ENCODE measurements at regions not wholly inside any gene's neighbourhood (a gene's known extent, or its start where the extent isn't known, plus 50 kb on each side); places are given as distances from the start of the nearest gene placed in this dataset.

DNA sequence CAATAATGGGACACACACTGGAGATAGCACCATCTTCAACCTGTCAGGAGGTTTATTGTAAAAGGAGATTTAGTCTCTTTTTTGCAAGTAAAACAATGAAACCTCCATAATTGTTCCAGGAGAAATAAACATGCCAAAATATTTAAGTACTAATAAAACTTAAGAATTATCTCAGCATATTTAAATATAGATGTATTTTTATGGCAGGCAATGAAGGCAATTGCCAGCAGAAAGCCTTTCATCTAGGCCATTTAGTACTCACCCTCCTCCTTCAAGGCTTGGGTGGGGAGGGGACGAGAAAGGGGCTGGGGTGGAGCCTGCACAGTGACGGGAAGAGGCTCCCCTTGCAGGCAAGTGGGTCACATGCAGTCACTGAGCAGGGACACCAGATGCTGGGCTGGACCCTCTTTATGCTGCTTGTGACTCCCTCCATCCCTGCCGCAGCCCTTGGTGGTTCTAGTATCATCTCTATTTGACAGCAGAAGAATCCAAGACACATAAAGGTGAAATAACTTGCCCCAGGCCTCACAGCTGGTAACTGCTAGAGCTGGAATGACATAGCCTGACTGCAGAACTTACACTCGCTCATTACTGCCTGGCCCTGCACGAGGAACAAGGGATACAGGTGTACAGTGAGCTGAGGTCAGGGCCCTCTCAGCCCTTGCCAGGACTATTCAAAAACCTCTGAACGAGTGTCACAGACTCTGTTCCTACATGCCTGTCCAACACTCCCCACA, 449.5 kb upstream of the ZMIZ1 start:
- H3K27ac Mint-ChIP-seq (ENCODE audit: unreplicated experiment) = no peak overlapping the region
- CTCF ChIA-PET = no interaction called here

DNA sequence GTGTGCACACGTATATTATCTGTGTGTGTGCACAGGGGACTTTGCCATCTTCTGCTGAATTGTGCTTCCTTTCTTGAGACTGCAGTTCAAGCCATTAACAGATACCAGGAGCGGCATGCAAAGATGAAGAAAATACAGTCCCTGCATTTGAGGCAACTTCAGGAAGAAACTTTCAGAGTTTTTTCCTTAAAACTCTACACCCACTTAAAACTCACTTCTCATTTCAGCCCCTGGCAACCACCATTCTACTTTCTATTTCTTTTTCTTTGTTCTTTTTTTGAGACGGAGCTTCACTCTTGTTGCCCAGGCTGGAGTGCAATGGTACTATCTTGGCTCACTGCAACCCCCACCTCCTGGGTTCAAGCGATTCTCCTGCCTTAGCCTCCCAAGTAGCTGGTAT, 448.9 kb upstream of the ZMIZ1 start:
- no peak overlapping the region for H3K4me3 Mint-ChIP-seq (ENCODE audit: low read depth, unreplicated experiment)
- no TSS peak for BruUV-seq (replicated peaks)
- no peak overlapping the region for H3K27ac Mint-ChIP-seq (ENCODE audit: unreplicated experiment)
- H3K4me1 Mint-ChIP-seq (ENCODE audit: low read depth, unreplicated experiment) = peaks cover 41% of the 10 kb centered on the region
- CTCF ChIA-PET = no interaction called here
- peaks cover 21% of the 10 kb centered on the region for H3K27me3 Mint-ChIP-seq (ENCODE audit: unreplicated experiment)
- TF ChIP-seq, protein P1, sequence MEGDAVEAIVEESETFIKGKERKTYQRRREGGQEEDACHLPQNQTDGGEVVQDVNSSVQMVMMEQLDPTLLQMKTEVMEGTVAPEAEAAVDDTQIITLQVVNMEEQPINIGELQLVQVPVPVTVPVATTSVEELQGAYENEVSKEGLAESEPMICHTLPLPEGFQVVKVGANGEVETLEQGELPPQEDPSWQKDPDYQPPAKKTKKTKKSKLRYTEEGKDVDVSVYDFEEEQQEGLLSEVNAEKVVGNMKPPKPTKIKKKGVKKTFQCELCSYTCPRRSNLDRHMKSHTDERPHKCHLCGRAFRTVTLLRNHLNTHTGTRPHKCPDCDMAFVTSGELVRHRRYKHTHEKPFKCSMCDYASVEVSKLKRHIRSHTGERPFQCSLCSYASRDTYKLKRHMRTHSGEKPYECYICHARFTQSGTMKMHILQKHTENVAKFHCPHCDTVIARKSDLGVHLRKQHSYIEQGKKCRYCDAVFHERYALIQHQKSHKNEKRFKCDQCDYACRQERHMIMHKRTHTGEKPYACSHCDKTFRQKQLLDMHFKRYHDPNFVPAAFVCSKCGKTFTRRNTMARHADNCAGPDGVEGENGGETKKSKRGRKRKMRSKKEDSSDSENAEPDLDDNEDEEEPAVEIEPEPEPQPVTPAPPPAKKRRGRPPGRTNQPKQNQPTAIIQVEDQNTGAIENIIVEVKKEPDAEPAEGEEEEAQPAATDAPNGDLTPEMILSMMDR (IDR thresholded peaks at IDR 0.05; ENCODE audit: unreplicated experiment) = no peak
- DNase-seq = no peak
- no peaks in the 10 kb centered on the region for H3K36me3 Mint-ChIP-seq (ENCODE audit: insufficient read depth, unreplicated experiment)
- H3K9me3 Mint-ChIP-seq (ENCODE audit: low read depth, unreplicated experiment) = no peaks in the 10 kb centered on the region
- intact Hi-C loops (cut with micrococcal nuclease; ENCODE audit: unreplicated experiment) = no loop called here

More for the DNA sequence above, 449.5 kb upstream of the ZMIZ1 start:
- BruUV-seq (replicated peaks) = no TSS peak
- no peaks in the 10 kb centered on the region for H3K9me3 Mint-ChIP-seq (ENCODE audit: low read depth, unreplicated experiment)
- peaks cover 27% of the 10 kb centered on the region for H3K27me3 Mint-ChIP-seq (ENCODE audit: unreplicated experiment)
- intact Hi-C loops (cut with micrococcal nuclease; ENCODE audit: unreplicated experiment) = no loop called here
- TF ChIP-seq, protein P1 (IDR thresholded peaks at IDR 0.05; ENCODE audit: unreplicated experiment) = no peak
- H3K36me3 Mint-ChIP-seq (ENCODE audit: insufficient read depth, unreplicated experiment) = no peaks in the 10 kb centered on the region
- H3K4me3 Mint-ChIP-seq (ENCODE audit: low read depth, unreplicated experiment) = no peak overlapping the region
- no peak for DNase-seq
- peaks cover 35% of the 10 kb centered on the region for H3K4me1 Mint-ChIP-seq (ENCODE audit: low read depth, unreplicated experiment)

DNA sequence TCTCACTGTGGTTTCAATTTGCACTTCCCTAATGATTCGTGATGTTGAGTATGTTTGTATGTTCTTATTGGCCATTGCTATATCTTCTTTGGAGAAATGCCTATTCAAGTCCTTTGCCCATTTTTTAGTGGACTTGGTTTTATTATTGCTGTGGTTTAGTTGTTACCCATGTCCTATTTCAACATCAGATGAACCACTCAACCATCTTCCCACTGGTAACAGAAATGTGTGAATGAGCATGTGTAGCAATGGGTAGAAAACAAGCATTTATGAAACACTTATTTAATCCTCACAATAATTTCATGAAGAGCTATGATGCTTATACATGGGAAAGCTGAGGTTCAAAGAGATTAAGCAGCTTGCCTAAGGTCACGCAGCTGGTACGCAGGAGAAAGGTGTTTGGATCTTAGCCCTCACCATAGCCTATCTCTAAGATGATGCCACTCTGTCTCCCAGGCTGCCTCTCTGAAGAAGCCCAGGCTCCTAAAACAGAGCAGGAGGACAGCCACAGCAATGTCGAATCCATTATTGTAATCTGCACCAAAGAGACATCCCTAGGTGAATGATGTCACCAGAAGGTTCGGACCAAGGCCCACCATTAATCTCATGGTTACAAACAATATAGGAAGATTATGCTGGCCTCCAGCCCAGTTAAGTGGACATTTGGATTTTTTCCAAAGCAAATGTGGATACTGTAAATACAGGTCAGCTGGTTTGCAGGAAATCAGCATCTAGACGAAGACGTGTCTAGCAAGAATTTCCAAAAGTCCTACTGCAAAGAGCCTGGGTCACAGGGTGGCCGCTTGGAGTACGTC, 447.6 kb upstream of the ZMIZ1 start:
- intact Hi-C loops (cut with micrococcal nuclease; ENCODE audit: unreplicated experiment) = no loop called here
- Mint-ChIP-seq H3K9me3 (ENCODE audit: low read depth, unreplicated experiment) (no peaks in the 10 kb centered on the region), H3K27ac (ENCODE audit: unreplicated experiment) (no peak overlapping the region), H3K4me3 (ENCODE audit: low read depth, unreplicated experiment) (no peak overlapping the region), H3K4me1 (ENCODE audit: low read depth, unreplicated experiment) (peaks cover 43% of the 10 kb centered on the region), H3K36me3 (ENCODE audit: insufficient read depth, unreplicated experiment) (no peaks in the 10 kb centered on the region), H3K27me3 (ENCODE audit: unreplicated experiment) (peaks cover 8% of the 10 kb centered on the region)
- CTCF ChIA-PET = no interaction called here
- TF ChIP-seq, protein P1 (IDR thresholded peaks at IDR 0.05; ENCODE audit: unreplicated experiment) = no peak
- DNase-seq = peak; percentile 37
- no TSS peak for BruUV-seq (replicated peaks)

DNA sequence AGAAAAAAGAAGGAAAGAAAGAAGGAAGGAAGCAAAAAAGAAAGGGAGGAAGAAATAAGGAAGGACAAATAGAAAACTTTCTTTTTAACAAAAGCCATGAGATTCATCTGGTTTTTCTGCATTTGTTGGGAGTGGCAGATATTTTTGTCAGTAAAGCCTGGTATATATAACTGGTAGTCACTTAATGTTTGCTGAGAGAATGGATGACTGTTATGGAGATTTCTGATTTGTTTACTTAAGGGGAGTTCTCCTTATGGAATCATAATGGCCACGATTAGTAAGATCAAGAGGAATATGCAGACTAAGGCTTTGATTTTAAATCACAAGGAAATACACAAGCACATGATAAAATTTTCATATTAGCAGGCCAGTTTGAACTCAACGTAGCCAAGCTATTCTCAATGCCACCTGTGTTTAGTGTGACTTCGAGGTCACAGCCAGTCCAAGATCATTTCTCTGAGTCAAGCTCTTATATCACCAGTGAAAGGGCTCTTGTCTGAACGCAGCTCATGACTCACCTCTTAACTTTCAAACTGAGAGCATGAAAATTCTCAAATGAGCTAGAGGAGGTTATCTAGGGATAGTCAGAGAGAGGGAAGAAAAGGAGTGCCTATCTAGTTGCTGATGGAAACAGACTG, 445.1 kb upstream of the ZMIZ1 start:
- Mint-ChIP-seq H3K4me3 (ENCODE audit: low read depth, unreplicated experiment) (peak overlapping the region; percentile 2), H3K4me1 (ENCODE audit: low read depth, unreplicated experiment) (peaks cover 52% of the 10 kb centered on the region), H3K9me3 (ENCODE audit: low read depth, unreplicated experiment) (no peaks in the 10 kb centered on the region), H3K27me3 (ENCODE audit: unreplicated experiment) (no peaks in the 10 kb centered on the region), H3K27ac (ENCODE audit: unreplicated experiment) (peak overlapping the region; percentile 46), H3K36me3 (ENCODE audit: insufficient read depth, unreplicated experiment) (no peaks in the 10 kb centered on the region)
- TF ChIP-seq, protein P1 (IDR thresholded peaks at IDR 0.05; ENCODE audit: unreplicated experiment) = no peak
- CTCF ChIA-PET = interaction anchor here (0.7 to 1.8 kb wide), 6 partner anchors 9 to 572 kb away, joined by 3 to 6 read pairs (median 3); no protein-coding TSS in a partner anchor
- peak; percentile 69 for DNase-seq
- no TSS peak for BruUV-seq (replicated peaks)
- intact Hi-C loops (cut with micrococcal nuclease; ENCODE audit: unreplicated experiment) = no loop called here
